HepG2 (cell line): ENCODE measurements at regions not wholly inside any gene's neighbourhood (a gene's known extent, or its start where the extent isn't known, plus 50 kb on each side); places are given as distances from the start of the nearest gene placed in this dataset.

ENCODE experiments used
- ATAC-seq: fragments of 200-7000 bp; cut with Tn5 transposase; 3 replicates; pipeline ENCODE4 v1.9.1; 2020; ENCODE audit warnings: mild to moderate bottlenecking, moderate library complexity
- BruUV-seq: library from RNA; stranded (reverse); fragments of 400-500 nt; replicated peaks from 2 replicates; lab custom pipeline; 2021; lab: Mats Ljungman, UMichigan
- CTCF ChIA-PET: fragments of 300-600 bp; formaldehyde crosslinking; extraction: SDS; loops from one replicate; lab custom pipeline; 2021; ENCODE audit warnings: low total read pairs, inconsistent platforms, low intra/inter-chr PET ratio; lab: Yijun Ruan, JAX
- POLR2A ChIA-PET: fragments of 350-600 bp; sonication (Branson Sonifier 250); formaldehyde crosslinking; loops from one replicate; lab custom pipeline; 2020; ENCODE audit warnings: antibody characterized with exemption, inconsistent platforms; lab: Yijun Ruan, JAX
- DNase-seq: peaks from one replicate; pipeline ENCODE4 v3.0.0-alpha.2; 2015; ENCODE audit warnings: low spot score
- FAIRE-seq: peaks from 3 replicates; lab custom pipeline; 2011; peaks lifted over from hg19 to GRCh38; lab: Jason Lieb, UNC
- H2AFZ ChIP-seq: one replicate; pipeline ENCODE4 v1.6.1; 2011; ENCODE audit warnings: low read length, inconsistent platforms
- H3K27ac ChIP-seq: fragments of 300-600 bp; 3 replicates; pipeline ENCODE4 v1.8.0; 2011; ENCODE audit warnings: mixed run types, mild to moderate bottlenecking, mixed read lengths, low read length, inconsistent platforms; ENCODE audit not compliant: insufficient read depth; ENCODE audit errors: extremely low read length
- H3K27me3 ChIP-seq, 2 experiments: fragments of 200-600 bp in 1 of 2; 2 replicates in 1 of 2; 3 replicates in 1 of 2; pipeline versions ENCODE4 v1.6.0 to v1.8.0; 2011; ENCODE audit warnings: low read length in 2 of 2, mild to moderate bottlenecking in 2 of 2, moderate library complexity in 2 of 2, inconsistent platforms in 1 of 2; ENCODE audit not compliant: insufficient read depth in 2 of 2, control insufficient read depth in 1 of 2
- H3K36me3 ChIP-seq, 2 experiments: fragments of 200-600 bp in 1 of 2; replicated peaks in 1 of 2; 2 replicates in 1 of 2; 3 replicates in 1 of 2; pipeline versions ENCODE4 v1.5.1 to v1.8.0; 2011; ENCODE audit warnings: low read length in 2 of 2, inconsistent platforms in 1 of 2; ENCODE audit not compliant: insufficient read depth in 2 of 2, control insufficient read depth in 1 of 2
- H3K4me1 ChIP-seq: 2 replicates; pipeline ENCODE4 v1.5.1; 2012; ENCODE audit warnings: low read length, inconsistent platforms; ENCODE audit not compliant: insufficient read depth
- H3K4me2 ChIP-seq: 2 replicates; pipeline ENCODE4 v1.6.0; 2011; ENCODE audit warnings: low read depth, low read length, inconsistent platforms
- H3K4me3 ChIP-seq, 3 experiments: fragments of 200-600 bp in 1 of 3; sonication (generic), shearing (Covaris generic) in 1 of 3; replicated peaks in 1 of 3; 2 replicates each; pipeline ENCODE4 v1.5.1; 2011 to 2016; ENCODE audit warnings: low read length in 3 of 3, inconsistent platforms in 2 of 3, low read depth in 2 of 3, mild to moderate bottlenecking in 2 of 3, control low read depth in 1 of 3, mixed read lengths in 1 of 3; ENCODE audit not compliant: insufficient read depth in 1 of 3
- H3K79me2 ChIP-seq: one replicate; pipeline ENCODE4 v1.6.1; 2011; ENCODE audit warnings: low read length, inconsistent platforms; ENCODE audit not compliant: insufficient read depth
- H3K9ac ChIP-seq: 2 replicates; pipeline ENCODE4 v1.6.0; 2011; ENCODE audit warnings: mild to moderate bottlenecking, low read depth, low read length, inconsistent platforms; ENCODE audit not compliant: insufficient read depth
- H3K9me3 ChIP-seq: 2 replicates; pipeline ENCODE4 v1.5.1; 2012; ENCODE audit warnings: mild to moderate bottlenecking, low read length
- H4K20me1 ChIP-seq: 2 replicates; pipeline ENCODE4 v1.6.0; 2011; ENCODE audit warnings: inconsistent platforms, mild to moderate bottlenecking, low read length, moderate library complexity; ENCODE audit not compliant: insufficient read depth
- ARNTL ChIP-seq: sonication (generic); formaldehyde crosslinking; IDR thresholded peaks from 2 replicates; pipeline ENCODE4 v1.4.0; 2020; ENCODE audit warnings: mild to moderate bottlenecking, missing genetic modification reagents
- MAFK ChIP-seq, 2 experiments: IDR thresholded peaks in 1 of 2; conservative IDR thresholded peaks in 1 of 2; 2 replicates each; pipeline ENCODE4 v1.6.1; 2011; ENCODE audit warnings: improper control_type of control experiment in 2 of 2, low read length in 2 of 2
- RBM39 ChIP-seq: fragments of 200-400 bp; formaldehyde crosslinking; IDR thresholded peaks from one replicate; pipeline ENCODE4 v1.6.1; 2018; ENCODE audit warnings: antibody characterized with exemption, mild to moderate bottlenecking, low read depth, low read length; ENCODE audit not compliant: poor library complexity, severe bottlenecking
- THAP11 ChIP-seq: IDR thresholded peaks from 2 replicates; pipeline ENCODE4 v1.6.1; 2016; ENCODE audit warnings: missing biosample characterization, missing genetic modification reagents
- ZNF646 ChIP-seq: sonication (generic); formaldehyde crosslinking; IDR thresholded peaks from 2 replicates; pipeline ENCODE4 v1.9.0; 2021; ENCODE audit warnings: mild to moderate bottlenecking, missing genetic modification reagents
- ZNF790 ChIP-seq: sonication (generic); formaldehyde crosslinking; IDR thresholded peaks from 2 replicates; pipeline ENCODE4 v1.8.0; 2022; ENCODE audit warnings: missing genetic modification reagents, mild to moderate bottlenecking, borderline replicate concordance
- WGBS: methylation state at CpG from one replicate; pipeline ENCODE4 v1.1.6; 2017; ENCODE audit warnings: low lambda C conversion rate; 5-methylcytosine and 5-hydroxymethylcytosine counted together
- in situ Hi-C: cut with HindIII; loops from 2 replicates; pipeline ENCODE4 v1.10.0; 2017; ENCODE audit warnings: low pct_unique_long_range_greater_than_20kb; ENCODE audit not compliant: extremely low pct_ligation_motif_present
- intact Hi-C: fragments of 100-400 bp; cut with micrococcal nuclease; formaldehyde crosslinking; loops from one replicate; pipeline ENCODE4 v1.10.0; 2022; ENCODE audit not compliant: unreplicated experiment

DNA sequence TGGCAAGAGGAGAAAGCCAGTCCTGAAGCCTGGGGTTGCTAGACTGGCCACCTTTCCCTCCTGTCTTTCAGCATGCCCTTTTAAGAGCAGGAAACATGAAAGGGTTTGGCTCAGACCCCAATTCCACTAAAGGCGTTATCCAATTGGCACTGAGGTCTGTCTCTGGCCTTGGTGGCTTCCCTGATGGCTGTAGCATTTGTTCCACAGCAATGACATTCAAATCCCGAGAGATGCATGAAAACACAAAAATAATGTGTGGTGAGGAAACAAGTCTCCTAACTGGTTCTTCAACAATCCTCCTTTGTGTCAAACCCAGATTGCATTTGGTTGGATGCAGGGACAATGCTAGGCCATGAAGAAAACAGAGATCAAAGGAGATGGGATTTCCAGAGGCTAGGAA is 56.5 kb upstream of the ADTRP start:
- Histone ChIP-seq H3K36me3 (no peaks in the 10 kb centered on the region), H3K27ac (no peak overlapping the region), H3K9me3 (no peaks in the 10 kb centered on the region), H3K9ac (no peak overlapping the region), H3K27me3 (peaks cover 0 to 13% of the 10 kb centered on the region in 2 experiments; a peak in 2 of 5 replicates), H3K79me2 (no peaks in the 10 kb centered on the region), H2AFZ (no peak overlapping the region), H3K4me3 (no peak overlapping the region), H3K4me1 (no peaks in the 10 kb centered on the region), H4K20me1 (no peaks in the 10 kb centered on the region), H3K4me2 (no peak overlapping the region)
- 4% methylated on average over 2 of the region's 2 CpGs for WGBS
- FAIRE-seq, result no peak
- in situ Hi-C loops (no loop called here), intact Hi-C loops (no loop called here)
- POLR2A ChIA-PET, result no interaction called here
- ATAC-seq, result no peak
- CTCF ChIA-PET, result no interaction called here
- TF ChIP-seq MAFK (conservative IDR thresholded peaks at IDR 0.05 in 1 of 2, IDR thresholded peaks at IDR 0.05 in 1 of 2; ENCODE audit: low read length in 2 of 2), result no peak
- no peak for TF ChIP-seq THAP11
- no peak for TF ChIP-seq RBM39
- no peak for TF ChIP-seq ARNTL (CRISPR knock-in tag)
- BruUV-seq, result no TSS peak
- no peak for DNase-seq

GRCh38 chr6:11833626-11834592 is 55.3 kb upstream of the ADTRP start:
- CTCF ChIA-PET, result no interaction called here
- intact Hi-C loops (no loop called here), in situ Hi-C loops (no loop called here)
- 3% methylated on average over 11 of the region's 11 CpGs for WGBS
- H4K20me1 ChIP-seq, result no peaks in the 10 kb centered on the region
- H3K4me3 ChIP-seq, result no peak overlapping the region
- no peak overlapping the region for H3K4me2 ChIP-seq
- no peak overlapping the region for H2AFZ ChIP-seq
- no peaks in the 10 kb centered on the region for H3K4me1 ChIP-seq
- DNase-seq (no peak), ATAC-seq (no peak), FAIRE-seq (no peak)
- no peaks in the 10 kb centered on the region for H3K9me3 ChIP-seq
- peaks cover 2 to 21% of the 10 kb centered on the region in 2 experiments; a peak in 2 of 5 replicates for H3K27me3 ChIP-seq
- POLR2A ChIA-PET, result no interaction called here
- no peaks in the 10 kb centered on the region for H3K36me3 ChIP-seq
- H3K79me2 ChIP-seq, result no peaks in the 10 kb centered on the region
- H3K9ac ChIP-seq, result no peak overlapping the region
- no TSS peak for BruUV-seq
- no peak overlapping the region for H3K27ac ChIP-seq
- TF ChIP-seq ZNF646 (no peak), ZNF790 (CRISPR knock-in tag) (no peak)
